ENCODE measurements at regions not wholly inside any gene's neighbourhood (a gene's known extent, or its start where the extent isn't known, plus 50 kb on each side); places are given as distances from the start of the nearest gene placed in this dataset.
"Not testable (repeated sequence)": the region's sequence is repeated elsewhere in the genome, so short reads cannot be mapped to it uniquely, and the experiment has no call there.

- peak; percentile 28 for TF ChIP-seq CTCF (IDR thresholded peaks at IDR 0.05; ENCODE audit: low read depth, low read length)
- Histone ChIP-seq H3K9me3 (ENCODE audit: low read depth) (no peaks in the 10 kb centered on the region), H3K27ac (no peak overlapping the region), H3K4me1 (ENCODE audit: low read depth) (no peaks in the 10 kb centered on the region), H3K27me3 (no peaks in the 10 kb centered on the region), H3K36me3 (no peaks in the 10 kb centered on the region), H3K4me3 (no peak overlapping the region)
- DNase-seq (ENCODE audit: low read depth in 1 of 2, low spot score in 1 of 2): peak in 1 of 2 donors; percentile 67
Measured at GRCh38 chr2:173720306-173720705, 244.9 kb downstream of the SP3 start.

- H3K4me1 ChIP-seq (ENCODE audit: low read depth): no peaks in the 10 kb centered on the region
- H3K27me3 ChIP-seq: no peaks in the 10 kb centered on the region
- H3K27ac ChIP-seq: no peak overlapping the region
- TF ChIP-seq CTCF (IDR thresholded peaks at IDR 0.05; ENCODE audit: low read depth, low read length): no peak
- no peak for DNase-seq (ENCODE audit: low read depth in 1 of 2, low spot score in 1 of 2)
- no peak overlapping the region for H3K4me3 ChIP-seq
- H3K36me3 ChIP-seq: no peaks in the 10 kb centered on the region
- no peaks in the 10 kb centered on the region for H3K9me3 ChIP-seq (ENCODE audit: low read depth)
Measured at GRCh38 chr2:173734797-173735196, 230.4 kb downstream of the SP3 start.

- not testable (repeated sequence) for H3K36me3 ChIP-seq; H3K27ac ChIP-seq; H3K9me3 ChIP-seq (ENCODE audit: low read depth); H3K4me1 ChIP-seq (ENCODE audit: low read depth); H3K4me3 ChIP-seq; DNase-seq (ENCODE audit: low read depth in 1 of 2, low spot score in 1 of 2); H3K27me3 ChIP-seq
Measured at GRCh38 chr2:173737954-173738575, 227.1 kb downstream of the SP3 start.

GRCh38 chr2:173739006-173739405, 226.2 kb downstream of the SP3 start:
- Histone ChIP-seq H3K36me3 (no peaks in the 10 kb centered on the region), H3K27me3 (no peaks in the 10 kb centered on the region), H3K27ac (no peak overlapping the region), H3K4me1 (ENCODE audit: low read depth) (peaks cover 5% of the 10 kb centered on the region), H3K4me3 (no peak overlapping the region), H3K9me3 (ENCODE audit: low read depth) (no peaks in the 10 kb centered on the region)
- DNase-seq (ENCODE audit: low read depth in 1 of 2, low spot score in 1 of 2): no peak
- no peak for TF ChIP-seq CTCF (IDR thresholded peaks at IDR 0.05; ENCODE audit: low read depth, low read length)

- H3K27ac ChIP-seq: no peak overlapping the region
- H3K36me3 ChIP-seq: no peaks in the 10 kb centered on the region
- no peaks in the 10 kb centered on the region for H3K27me3 ChIP-seq
- H3K4me1 ChIP-seq (ENCODE audit: low read depth): peaks cover 9% of the 10 kb centered on the region
- no peak overlapping the region for H3K4me3 ChIP-seq
- TF ChIP-seq CTCF (IDR thresholded peaks at IDR 0.05; ENCODE audit: low read depth, low read length): no peak
- H3K9me3 ChIP-seq (ENCODE audit: low read depth): no peaks in the 10 kb centered on the region
- DNase-seq (ENCODE audit: low read depth in 1 of 2, low spot score in 1 of 2): no peak
Measured at GRCh38 chr2:173740639-173741038, 224.5 kb downstream of the SP3 start.

- Histone ChIP-seq H3K27me3 (no peaks in the 10 kb centered on the region), H3K36me3 (no peaks in the 10 kb centered on the region), H3K9me3 (ENCODE audit: low read depth) (no peaks in the 10 kb centered on the region), H3K4me3 (no peak overlapping the region), H3K27ac (no peak overlapping the region), H3K4me1 (ENCODE audit: low read depth) (peaks cover 18% of the 10 kb centered on the region)
- TF ChIP-seq CTCF (IDR thresholded peaks at IDR 0.05; ENCODE audit: low read depth, low read length): no peak
- DNase-seq (ENCODE audit: low read depth in 1 of 2, low spot score in 1 of 2): peak in 1 of 2 donors; percentile 56
Measured at GRCh38 chr2:173741759-173742158, 223.4 kb downstream of the SP3 start.

Data from cardiac muscle cell (in vitro differentiated cells and primary cell).